HG03378 (cell line): ENCODE measurements at regions not wholly inside any gene's neighbourhood (a gene's known extent, or its start where the extent isn't known, plus 50 kb on each side); places are given as distances from the start of the nearest gene placed in this dataset.
A peak's percentile ranks its signal among the peaks of the same experiment; 100 is the strongest.
"Not testable (repeated sequence)": the region's sequence is repeated elsewhere in the genome, so short reads cannot be mapped to it uniquely, and the experiment has no call there.

Experiments used
- ATAC-seq: cut with Tn5 transposase; IDR thresholded peaks from one replicate; pipeline ENCODE4 v1.9.1; 2021; ENCODE audit warnings: mild to moderate bottlenecking, moderate library complexity; ENCODE audit not compliant: unreplicated experiment

DNA sequence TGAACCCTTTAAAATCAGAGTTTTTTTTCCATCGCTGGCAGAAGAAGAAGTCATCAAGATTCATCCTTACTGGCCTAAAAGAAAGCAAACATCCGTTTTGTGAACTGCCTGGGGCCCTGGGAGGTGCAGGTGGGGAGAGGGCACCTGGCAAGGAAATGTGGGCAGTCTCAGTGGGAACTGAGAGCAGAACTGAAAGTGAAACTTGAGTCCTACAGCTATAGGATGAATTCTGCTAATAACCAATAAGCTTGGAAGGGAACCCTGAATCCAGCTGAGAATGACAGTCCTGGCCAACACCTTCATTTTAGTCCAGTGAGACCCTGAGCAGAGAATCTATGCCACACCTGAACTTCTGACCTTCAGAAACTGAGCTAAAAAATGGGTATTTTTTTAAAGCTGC is 130.1 kb upstream of the ASCC3 start:
- peak; percentile 96 for ATAC-seq

DNA sequence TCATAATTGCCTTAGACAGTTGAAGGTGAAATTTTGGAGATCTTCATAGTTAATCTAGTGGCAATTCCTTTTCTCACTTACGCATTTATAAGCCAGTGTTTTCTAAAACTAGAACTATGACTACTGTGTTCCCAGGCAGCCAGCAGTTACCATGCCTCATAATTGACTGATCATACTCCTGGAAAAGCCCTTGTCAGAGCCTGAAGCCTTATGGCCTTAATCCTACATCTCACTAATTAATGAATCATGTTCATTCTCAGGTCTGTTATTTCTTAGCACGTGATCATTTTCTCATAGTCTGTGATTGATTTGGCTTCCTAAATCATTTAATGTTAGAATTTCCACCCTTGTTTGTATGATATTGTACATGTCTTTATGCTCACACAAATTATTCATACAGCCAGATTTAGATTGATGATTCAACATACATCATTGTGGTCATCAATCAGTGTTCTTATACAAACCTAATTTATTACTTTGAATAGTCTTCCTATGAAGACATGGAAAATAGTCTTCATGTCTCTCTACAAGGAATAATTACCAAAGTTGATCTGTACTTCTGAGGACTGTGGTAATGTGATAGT is 132.6 kb upstream of the ASCC3 start:
- ATAC-seq: no peak

DNA sequence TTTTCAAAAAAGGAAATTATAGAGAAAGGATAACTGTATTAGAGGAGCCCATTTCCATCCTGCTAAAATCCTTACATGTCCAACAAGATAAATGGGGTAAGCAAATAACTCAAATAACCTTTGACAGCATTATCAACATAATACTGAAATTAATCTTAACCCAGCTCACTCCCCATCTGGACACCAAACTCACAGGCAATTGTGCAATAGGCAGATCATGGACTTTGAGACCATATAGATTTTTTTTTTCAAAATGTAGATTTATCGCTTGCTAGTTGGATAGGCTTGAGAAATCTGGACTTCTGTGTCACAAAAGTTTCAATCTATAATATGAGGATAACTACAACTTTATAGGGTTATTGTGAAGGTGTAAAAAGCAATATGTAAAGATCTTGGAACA is 134.4 kb upstream of the ASCC3 start:
- ATAC-seq: no peak

DNA sequence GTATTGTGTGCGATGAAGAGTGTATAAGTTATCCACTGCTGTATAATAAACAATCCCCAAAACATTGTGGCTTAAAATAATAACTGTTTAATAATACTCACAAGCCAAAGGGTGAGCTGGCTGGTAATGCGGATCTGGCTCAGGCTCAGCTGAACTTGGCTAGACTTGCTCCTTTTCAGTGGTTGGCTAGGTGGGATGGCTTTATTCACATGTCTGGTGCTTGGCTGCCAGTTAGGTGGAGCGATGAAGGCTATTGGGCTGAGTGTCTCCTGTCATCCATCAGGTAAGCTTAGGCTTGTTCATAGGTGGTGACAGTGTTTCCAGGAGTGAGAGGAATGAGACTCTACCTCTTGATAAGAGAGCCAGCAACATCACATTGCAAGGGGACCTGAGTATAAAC is 135.0 kb upstream of the ASCC3 start:
- ATAC-seq: no peak

- ATAC-seq: no peak
Measured at GRCh38 chr6:101018157-101018556, 137.0 kb upstream of the ASCC3 start.

DNA sequence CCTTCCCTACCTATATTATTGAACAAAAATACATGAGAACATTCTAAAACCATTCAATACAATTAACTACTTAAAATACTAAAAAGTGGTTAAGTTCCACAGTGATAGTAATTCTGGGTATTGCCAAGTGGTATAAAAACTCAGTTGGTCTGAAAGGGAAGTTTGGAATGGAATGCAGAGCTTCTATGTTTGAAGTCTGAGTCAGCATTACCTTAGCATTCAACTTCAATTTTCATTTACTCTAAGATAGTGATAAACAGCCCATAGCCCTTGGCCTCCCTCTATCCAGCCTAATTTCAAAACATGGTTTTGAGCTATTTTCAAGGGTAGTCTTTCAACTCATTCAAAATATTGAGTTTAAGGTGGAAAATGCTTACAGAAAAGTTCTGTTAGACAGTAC is 140.4 kb upstream of the ASCC3 start:
- ATAC-seq: no peak

DNA sequence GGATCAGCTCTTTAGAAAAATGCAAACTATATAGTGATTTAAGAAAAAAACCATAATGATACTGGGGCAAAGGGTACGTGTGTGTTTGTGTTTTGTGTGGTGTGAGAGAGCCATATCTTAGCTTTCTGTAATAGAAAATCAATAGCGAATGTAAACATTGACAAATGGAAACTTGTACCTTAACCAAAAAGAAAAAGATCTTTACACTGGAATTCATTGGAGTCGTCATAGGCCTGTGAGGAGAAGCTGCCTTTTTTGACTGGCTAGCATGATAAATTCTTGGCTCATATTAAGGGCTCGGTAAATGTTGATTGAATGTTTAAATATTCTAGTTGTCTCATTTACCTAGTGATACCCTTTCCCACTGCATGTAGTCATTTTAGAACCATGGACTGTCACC is 161.8 kb upstream of the ASCC3 start:
- no peak for ATAC-seq

DNA sequence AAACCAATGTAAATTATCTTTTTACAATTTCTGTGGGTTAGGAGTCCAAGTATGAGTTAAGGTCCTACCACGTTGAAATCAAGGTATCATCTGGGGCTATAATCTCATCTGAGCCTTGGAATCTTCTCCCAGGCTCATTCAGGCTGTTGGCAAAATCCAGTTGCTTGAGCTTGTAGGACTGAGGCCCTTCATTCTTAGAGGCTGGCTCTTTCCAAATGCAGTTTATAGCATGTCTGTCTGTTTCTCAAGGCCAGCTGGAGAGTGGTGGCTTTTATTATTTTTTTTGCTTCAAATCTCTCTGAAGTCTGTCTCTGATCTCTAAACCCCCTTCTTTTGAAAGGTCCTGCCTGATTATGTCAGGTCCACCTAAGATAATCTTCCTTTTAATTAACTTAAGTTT is 177.2 kb upstream of the ASCC3 start:
- no peak for ATAC-seq

DNA sequence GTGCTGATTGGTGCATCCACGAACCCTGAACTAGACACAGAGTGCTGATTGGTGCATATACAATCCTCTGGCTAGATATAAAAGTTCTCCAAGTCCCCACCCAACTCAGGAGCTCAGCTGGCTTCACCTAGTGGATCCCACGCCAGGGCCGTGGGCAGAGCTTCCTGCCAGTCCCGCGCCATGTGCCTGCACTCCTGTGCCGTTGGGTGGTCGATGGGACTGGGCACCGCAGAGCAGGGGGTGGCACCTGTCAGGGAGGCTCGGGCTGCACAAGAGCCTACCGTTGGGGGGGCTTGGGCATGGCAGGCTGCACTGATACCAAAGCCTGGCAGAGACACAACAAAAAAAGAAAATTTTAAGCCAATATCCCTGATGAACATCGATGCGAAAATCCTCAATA is 185.4 kb upstream of the ASCC3 start:
- ATAC-seq: no peak

DNA sequence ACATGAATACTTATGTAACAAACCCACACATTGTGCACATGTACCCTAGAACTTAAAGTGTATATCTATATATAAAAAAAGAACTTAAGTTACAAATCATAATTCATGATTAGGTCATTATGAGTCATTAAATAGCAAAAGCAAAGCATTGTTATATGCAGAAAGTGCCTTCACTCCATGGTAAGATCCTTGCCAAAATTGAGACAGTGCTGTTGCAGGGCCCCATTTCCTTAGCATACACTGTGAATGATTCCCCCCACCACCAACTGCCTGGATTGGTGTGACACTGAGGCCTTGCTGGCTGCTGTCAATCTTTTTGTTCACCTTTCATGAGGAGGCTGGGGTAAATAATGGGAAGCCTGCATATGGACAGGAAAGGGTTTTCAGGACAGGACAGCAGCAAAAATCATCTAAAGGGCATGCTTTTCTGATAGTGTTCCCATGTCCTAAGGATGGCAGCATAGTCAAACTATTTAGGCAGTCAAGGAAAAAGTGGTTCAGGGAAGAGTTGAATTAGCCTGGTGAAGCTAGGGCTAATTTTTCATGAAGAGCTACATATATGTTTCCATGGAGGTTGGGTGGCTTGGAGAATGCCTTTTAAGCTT is 188.2 kb upstream of the ASCC3 start:
- ATAC-seq: no peak

DNA sequence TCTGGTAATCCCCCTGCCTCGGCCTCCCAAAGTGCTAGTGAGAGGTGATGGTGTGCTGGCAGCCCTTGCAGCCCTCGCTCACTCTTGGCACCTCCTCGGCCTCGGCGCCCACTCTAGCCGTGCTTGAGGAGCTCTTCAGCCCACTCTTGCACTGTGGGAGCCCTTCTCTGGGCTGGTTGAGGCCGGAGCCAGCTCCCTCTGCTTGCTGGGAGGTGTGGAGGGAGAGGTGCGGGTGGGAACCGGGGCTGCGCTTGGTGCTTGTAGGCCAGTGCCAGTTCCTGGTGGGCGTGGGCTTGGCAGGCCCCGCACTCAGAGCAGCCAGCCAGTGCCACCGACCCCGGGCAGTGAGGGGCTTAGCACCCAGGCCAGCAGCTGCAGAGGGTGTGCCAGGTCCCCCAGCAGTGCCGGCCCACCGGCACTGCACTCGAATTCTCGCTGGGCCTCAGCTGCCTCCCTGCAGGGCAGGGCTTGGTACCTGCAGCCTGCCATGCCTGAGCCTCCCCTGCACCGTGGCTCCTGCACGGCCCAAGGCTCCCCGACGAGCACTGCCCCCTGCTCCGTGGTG is 189.0 kb upstream of the ASCC3 start:
- no peak for ATAC-seq

DNA sequence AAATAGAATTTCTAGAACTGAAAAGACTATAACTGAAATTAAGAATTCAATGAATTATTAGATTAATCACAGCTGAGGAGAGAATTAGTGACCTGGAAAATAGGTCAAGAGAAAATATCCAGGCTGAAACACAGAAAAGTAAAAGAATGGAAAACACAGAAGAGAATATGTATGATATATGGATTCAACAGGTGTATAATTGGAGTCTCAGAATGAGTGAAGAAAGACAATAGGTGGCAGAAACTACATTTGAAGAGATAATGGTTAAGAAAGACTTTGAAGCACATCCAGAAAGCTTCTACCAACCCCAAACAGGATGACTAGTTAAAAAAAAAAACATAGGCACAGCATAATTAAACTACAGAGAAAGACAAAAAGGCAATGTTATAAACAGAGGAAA is 196.2 kb upstream of the ASCC3 start:
- no peak for ATAC-seq

GRCh38 chr6:101079696-101080270 is 198.7 kb upstream of the ASCC3 start:
- ATAC-seq: no peak

GRCh38 chr6:101080597-101080996 is 199.5 kb upstream of the ASCC3 start:
- no peak for ATAC-seq

GRCh38 chr6:101083533-101084175 is 202.5 kb upstream of the ASCC3 start:
- ATAC-seq: no peak

DNA sequence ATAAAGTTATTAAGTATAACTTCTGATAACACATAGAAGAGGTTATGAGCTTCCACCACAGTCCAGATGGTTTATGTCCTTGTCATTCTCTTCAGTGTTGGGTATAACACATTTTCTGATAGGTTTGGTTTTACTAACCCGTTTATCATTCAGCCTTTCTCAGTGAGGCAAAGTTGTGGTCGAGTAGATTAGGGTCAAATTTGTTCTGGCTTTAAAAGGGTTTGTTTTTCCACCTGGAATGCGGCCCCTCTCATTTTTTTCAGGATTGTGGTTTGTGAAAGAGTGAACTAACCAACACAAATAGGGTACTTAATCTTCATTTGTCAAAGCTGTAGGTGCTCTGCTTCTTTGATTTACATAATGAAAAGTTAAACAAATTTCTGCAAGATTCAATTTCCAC is 204.2 kb upstream of the ASCC3 start:
- ATAC-seq: no peak

DNA sequence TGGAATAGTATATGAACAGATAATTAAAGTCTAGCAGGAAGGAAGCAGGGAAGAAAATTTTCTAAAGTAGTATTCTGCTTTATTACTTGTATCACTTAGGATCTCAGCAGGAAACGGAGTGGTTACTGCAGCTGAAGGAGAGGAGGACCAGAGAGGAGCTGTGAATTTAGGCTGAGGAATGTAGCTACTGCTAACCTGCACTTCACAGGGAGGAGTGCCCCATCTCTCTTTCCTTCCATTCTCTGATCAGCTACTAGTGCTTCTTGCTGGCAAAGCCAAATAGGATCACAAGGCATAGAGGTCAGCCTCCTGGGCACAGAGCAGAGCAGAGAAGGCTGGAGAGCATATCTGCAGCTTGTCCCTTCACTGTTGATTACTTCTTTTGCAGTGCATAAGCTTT is 205.3 kb upstream of the ASCC3 start:
- no peak for ATAC-seq

DNA sequence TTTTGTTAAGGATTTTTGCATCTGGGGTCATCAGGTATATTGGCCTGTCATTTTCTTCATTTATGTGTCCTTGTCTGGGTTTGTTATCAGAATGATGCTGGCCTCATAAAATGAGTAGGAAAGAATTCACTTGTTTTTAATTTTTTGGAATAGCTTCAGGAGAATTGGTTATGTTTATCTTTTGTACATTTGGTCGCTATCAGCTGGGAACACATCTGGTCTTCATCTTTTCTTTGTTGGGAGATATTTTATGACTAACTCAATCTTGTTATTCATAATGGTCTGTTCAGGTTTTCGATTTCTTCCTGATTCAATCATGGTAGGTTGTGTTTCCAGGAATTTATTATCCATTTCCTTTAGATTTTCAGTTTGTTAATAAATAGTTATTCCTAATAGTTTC is 207.5 kb upstream of the ASCC3 start:
- no peak for ATAC-seq

DNA sequence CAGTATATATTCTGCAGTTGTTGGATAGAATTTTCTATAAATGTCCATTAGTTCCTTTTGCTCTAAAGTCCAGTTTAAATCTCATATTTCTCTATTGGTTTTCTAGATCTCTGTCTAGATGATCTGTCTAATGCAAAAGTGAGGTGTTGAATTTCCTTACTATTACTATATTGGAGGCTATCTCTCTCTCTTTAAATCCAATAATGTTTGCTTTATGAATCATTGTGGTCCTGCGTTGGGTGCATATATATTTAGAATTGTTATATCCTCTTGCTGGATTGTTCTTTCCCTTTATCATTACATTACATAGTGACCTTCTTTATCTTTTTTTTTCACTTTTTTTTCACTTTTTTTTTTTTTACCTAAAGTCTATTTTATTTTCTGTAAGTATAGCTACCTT is 208.5 kb upstream of the ASCC3 start:
- no peak for ATAC-seq

DNA sequence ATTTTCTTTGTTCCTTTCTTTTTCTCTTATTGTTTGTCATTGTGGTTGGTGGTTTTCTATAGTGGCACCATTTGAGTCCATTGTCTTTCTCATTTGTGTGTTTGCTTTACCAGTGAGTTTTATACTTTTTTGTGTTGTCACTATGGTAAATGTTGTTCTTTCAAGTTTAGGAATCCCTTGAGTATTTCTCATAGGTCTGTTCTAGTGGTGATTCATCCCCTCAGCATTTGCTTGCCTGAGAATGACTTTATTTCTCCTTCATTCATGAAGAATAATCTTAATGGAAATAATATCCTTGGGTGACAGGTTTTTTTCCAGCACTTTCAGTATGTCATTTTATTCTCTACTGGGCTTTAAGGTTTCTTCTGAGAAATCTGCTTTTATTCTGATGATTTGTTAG is 209.2 kb upstream of the ASCC3 start:
- ATAC-seq: no peak

GRCh38 chr6:101098605-101099004 is 217.5 kb upstream of the ASCC3 start:
- ATAC-seq: not testable (repeated sequence)

- no peak for ATAC-seq
Measured at GRCh38 chr6:101102702-101103101, 221.6 kb upstream of the ASCC3 start.
